HG03159 (cell line): ENCODE measurements at regions not wholly inside any gene's neighbourhood (a gene's known extent, or its start where the extent isn't known, plus 50 kb on each side); places are given as distances from the start of the nearest gene placed in this dataset.

Experiments
- ATAC-seq: cut with Tn5 transposase; IDR thresholded peaks from one replicate; pipeline ENCODE4 v1.9.1; 2021; ENCODE audit warnings: mild to moderate bottlenecking, moderate library complexity; ENCODE audit not compliant: unreplicated experiment

DNA sequence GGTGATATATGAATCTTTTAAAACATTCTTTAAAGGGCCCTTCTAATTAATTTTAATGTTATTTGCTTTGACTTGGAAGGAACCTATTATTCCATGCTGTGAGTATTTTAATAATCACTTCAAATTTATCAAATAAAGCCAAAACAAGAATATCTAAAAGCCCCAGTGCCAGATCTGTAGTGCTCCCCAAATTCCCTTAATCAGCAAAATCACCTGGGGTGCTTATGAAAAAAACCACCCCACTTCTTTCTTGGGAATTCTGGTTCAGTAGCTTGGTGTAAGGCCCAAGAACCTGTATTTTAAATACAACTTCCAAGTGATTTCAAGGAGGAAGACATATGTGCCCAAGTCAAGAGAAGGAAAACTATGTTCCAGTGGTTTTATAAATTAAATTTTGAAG, 202.4 kb upstream of the OSR1 start:
- ATAC-seq: no peak

DNA sequence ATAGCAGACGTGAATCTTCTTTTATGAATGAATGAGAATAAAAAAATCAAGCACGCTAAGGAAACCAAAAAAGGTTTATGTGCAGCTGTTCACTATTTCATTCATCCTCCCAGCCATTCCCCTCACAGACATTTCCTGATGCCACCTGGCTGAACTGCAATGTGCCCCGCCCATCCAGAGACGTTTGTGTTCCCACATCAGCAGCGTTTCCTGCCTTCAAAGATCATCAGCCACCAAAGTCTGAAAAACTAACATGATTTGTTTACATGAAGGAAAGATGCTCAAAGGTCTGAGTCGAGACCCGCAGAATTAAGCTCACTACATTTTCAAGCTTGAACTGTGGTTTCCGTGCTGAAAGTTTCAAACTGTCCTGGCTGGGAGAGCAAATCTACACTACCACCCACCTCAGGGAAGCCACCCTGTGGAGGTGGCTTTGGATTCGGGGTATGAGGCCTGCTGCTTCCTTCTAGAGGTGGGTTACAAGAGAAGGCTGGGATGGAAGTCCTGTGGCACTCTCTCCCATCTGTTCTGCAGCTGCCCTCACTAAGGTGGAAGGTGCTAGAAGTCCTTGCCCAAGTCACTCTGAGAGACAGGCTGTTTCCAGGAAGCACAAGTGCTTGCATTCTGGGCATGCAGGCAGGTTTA, 201.3 kb upstream of the OSR1 start:
- ATAC-seq: no peak

DNA sequence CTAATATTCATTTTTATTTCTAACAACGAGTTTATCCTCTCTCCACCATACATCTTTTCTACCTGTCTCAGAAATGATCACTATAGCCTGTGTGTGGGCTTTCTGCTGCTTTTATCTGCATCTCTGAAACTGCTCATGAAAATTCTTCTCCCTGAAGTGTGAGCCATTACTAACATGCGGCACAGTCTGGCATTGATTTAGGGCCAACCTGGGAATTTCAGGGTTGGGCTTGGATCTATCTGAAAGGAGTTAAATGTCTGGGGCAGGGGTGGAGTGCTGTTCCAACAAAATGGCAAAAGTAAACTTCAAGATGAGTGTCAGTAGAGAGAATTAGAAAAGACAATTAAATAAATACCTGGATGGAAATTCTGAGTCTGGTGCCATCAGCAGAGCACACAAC, 198.2 kb upstream of the OSR1 start:
- no peak for ATAC-seq

DNA sequence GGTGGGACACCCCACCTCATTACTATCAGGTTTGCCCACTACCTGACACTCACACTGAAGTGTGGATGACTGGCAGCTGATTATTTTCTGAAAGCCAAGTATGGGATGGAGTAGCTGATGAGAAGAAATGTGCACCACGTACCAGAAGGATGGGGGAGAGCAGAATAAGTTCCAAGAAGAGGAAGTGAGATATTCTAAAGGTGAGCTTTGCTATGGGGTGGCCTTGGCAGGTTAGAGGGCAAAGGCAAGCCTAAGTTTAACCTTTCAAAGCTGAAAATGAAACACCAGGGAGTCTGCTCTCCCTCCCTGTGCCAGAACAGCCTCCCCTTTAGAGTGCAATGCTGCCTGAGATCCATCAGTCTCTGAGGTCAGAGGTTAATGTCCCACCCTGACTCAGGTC, 196.1 kb upstream of the OSR1 start:
- ATAC-seq: peak; percentile 79

DNA sequence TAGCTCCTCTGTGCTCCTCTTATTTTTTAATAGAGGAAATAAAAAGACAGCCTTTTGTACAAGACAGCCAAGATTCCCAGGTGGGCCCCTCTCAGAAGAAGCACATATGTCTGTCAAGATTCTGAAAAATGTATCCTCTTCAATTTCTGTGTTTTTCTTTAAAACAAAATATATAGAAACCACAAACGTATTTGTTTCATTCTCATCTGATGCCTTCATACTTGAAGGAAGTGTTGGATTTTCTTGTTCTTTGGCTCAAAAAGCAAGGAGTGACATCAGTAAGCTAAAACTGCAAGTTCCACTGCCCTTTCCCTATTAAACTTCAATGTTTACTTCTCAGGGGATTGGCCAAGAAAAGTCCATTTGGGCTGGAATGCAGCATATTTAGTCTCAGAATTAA, 193.8 kb upstream of the OSR1 start:
- ATAC-seq: no peak

DNA sequence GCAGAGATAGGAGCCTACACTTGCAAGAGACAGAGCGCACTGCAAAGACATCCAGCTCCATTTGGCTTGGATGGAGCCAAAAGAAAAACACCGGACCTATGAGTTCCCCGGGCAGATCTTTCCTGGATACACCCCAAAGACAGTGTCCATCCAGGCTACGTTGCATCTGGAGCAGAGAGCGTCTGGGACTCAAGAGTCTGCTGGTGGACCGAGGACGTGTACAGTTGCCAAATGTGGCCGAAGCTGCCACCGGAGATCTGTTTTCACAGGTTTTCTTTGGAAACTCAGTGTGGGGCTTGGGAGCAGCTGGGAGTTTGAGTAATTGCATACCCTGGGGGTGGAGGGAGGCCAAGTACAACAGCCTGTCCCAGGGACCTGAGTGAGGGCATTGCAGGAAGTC, 192.3 kb upstream of the OSR1 start:
- no peak for ATAC-seq

DNA sequence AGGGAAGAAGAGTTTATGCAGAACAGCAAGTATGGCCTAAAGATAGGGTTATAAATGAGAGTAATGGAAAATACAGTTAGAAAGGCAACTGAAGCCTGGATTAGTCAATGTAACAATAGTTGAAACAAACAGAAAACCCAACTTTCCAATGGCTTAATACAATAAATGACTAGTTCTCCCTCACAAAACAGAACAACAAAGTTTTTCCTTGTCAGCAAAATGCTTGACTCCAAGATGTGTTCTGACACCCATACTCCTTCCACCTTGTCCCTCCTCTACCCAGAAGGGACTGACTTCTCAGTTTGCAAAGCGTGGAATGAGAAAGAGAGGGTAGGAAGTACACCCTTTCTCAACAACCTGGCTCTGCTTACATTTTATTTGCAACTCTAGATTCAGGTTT, 191.4 kb upstream of the OSR1 start:
- ATAC-seq: no peak

DNA sequence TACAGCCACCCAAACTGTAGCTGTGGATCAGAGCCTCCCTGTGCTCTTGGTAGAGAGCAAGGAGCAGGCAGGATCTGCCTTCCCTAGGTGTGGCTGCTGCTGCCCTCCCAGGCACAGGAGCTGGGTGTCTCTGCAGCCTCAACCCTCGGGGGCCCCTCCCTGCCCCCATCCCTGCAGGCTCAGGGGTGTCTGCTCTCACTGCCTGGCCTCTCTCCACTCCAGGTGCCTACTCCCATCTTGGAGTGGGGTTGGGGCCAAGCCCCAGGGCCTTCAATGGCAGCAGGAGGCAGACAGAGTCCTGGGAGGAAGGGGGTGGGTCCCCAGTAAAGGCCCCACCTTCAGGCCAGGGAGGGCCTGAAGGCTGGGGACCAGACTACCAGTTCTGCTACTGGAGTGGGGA, 189.7 kb upstream of the OSR1 start:
- ATAC-seq: no peak

DNA sequence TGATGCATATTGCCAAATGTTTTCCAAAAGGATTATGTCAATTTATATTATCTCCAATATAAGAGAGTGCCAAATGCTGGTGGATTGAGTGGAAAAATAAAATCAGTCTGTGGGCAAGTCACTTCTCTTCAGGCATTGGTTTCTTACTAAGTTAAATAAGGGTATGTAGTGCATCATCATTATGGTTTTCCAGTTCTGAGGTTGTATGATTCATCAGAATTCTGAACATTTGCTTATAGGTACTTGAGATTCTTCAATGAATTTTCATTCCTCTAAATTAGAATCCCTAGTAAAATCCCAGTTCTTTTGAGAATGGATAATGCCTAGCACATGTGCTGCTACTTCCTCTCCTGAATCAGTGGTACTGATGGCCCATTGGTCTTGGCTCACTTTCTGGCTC, 188.9 kb upstream of the OSR1 start:
- ATAC-seq: no peak

DNA sequence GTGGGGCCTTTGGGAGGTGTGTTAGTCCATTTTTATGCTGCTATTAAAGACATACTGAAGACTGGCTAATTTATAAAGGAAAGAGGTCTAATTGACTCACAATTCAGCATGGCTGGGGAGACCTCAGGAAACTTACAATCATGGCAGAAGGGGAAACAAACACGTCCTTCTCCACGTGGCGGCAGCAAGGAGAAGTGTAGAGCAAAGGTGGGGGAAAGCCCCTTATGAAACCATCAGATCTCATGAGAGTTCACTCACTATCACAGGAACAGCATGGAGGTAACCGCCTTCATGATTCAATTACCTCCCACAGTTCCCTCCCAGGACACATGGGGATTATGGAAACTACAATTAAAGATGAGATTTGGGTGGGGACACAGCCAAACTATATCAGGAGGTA, 187.1 kb upstream of the OSR1 start:
- ATAC-seq: peak; percentile 51

DNA sequence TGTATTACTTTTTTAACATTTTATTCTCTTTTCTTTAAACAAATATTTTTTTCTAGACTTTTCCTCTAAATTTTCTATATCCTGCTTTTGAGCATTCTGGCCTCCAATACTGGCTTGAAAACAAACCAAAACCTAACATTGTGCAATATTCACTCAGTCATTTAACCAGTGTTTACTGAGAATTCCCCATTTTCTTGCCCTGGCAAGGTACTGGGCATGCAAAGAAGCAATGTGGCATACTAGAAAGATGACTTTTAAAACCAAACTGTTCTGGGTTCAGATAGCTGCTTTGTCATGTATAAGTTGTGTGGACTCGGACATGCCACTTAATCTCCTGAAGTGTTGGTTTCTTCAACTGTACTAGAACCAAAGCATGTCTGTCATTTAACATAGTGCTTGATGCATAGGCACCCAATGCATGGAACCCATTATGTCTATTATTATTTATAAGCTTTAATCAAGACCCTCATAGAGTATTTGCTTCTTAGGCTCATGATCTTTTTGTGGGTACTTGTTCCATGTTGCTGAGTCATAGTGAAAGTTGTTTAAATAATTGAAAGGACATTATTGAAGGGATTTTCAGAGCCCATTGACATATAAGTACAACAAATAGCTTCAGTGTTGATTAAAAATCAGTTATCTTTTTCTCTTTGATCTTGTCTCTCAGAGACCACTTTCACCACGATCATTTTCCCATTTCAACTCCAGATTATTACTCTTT, 185.4 kb upstream of the OSR1 start:
- ATAC-seq: no peak

DNA sequence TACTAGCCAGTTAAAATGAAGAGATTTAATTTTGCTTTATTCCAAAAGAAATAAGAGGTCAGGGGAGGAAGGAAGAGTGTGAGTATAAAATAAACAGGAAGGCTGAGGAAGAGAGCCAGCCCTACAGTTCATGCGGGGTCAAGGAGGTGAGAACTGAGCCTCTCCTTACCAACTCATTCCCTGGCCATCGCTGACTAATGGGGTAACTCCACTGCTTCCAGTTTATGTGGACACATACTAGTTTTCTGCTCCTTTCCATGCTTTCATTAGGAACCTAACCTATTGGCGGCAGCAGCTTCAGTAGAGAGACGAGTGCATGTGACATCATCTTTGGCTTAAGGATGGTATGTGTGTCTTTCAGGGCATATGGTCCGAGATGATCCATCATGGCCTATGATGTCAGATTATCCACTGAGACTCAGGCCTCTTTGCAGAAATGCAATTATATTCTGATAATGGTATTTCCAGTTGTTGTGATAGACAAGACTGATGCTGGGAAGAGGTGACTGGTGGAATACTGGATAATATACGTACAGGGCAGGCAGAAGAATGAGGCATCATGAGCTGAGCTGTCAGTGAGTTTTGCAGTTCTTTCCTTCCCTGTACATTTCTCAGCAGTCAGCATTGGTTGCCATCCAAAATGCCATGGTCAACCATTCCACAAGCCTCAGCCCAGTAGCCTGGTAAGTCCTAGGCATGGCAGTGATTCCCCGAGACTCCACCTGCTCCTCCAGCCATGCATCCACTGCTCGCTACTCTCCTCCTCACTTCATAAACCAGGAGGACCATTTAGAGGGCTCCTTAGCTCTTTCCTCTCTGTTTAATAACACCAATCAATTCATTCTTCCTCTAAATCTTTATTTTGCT, 184.6 kb upstream of the OSR1 start:
- no peak for ATAC-seq

DNA sequence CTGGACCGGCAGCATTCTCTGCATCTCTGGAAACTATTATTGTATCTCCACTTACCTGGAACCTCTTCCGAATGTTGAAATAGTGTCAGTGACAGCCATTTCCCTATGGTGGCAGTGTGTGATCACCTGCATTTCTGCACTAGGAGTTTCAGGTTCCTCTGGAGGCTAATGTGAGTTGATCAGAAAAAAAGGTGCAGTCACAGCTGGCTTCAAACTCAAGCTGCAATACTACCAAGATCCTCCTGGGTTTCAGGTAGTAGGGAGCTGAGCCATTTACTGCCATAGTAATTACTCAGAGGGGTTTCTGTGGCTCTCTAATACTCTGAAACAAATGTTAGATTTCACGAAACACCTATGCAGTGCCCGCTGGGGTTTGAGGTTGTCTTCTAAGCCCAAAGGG, 183.5 kb upstream of the OSR1 start:
- ATAC-seq: peak; percentile 54

DNA sequence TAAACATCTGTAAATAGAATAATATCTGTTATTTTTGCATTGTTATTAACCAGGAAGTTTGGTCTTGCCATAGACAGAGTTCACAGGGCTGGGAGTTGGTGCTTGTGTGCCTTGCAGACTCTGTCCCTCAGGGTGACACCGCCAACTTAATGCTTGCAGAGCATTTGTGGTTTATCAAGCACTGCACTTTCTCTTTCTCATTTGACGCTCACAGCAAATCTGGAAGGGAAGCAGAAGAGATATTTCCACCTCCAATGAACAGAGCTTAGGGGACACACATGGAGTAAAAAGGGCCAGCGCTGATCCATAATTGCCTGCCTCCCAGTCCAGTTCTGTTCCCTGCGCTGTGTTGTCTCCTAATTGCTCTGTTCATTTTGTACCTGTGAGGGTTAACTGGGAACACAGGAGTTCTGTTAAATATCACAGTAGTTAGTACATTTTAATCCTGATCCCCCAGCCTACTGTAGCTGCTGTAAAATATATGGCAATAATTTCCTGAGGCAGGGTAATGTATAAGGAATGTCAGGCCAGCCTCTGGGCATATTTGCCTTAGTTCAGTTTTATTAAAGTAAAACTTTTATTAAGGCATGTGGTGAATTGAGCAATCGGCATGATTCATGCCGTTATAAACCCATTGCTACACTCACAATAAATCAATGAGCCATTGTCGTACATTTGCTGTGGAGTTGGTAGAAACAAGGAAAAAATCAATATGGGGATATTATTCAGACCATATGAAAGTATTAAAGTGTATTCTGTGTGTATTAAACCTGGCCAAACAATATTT, 182.5 kb upstream of the OSR1 start:
- no peak for ATAC-seq

DNA sequence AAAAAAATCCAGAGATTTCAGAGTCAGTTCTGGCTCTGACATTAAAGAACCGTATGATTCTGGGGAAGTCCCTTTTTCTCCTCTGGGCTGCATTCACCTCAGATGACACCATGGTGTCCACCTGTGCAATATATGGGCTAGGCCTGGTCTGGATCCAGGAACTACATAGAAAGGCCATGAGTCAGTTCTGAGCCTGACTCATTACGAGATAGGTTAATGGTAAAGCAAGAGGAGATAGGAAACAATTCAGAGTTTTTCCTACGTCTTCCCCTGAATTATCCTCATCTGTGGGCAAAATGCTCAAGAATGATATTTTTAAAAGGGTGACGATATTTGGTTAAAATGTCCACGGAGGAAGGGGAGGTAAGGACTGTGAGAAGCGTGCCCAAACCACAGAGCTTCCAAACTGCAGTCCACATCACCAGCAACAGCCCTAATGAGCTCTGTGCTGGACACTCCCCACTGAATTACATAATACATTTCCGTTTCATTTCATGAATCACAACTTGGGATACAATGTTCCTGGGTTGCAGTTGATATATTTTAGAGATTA, 180.1 kb upstream of the OSR1 start:
- ATAC-seq: no peak

DNA sequence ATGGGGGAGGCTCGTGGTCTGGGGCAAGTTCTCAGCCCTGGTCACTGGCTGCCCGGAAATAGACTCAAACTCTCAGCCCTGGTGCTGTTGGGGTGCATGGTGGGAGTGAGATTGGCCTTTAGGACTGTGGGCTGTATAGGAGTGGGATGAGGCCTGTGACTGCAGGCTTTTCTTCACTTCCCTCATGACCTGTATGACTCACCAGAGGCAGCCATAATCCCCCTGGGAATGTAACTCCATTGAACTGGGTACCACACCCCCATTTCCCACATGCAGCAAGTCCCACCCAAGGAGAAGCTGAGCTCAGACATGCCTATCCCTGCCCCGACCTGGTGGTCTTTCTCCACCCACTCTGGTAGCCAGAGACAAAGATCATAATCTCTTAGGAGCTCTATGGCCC, 177.7 kb upstream of the OSR1 start:
- no peak for ATAC-seq

DNA sequence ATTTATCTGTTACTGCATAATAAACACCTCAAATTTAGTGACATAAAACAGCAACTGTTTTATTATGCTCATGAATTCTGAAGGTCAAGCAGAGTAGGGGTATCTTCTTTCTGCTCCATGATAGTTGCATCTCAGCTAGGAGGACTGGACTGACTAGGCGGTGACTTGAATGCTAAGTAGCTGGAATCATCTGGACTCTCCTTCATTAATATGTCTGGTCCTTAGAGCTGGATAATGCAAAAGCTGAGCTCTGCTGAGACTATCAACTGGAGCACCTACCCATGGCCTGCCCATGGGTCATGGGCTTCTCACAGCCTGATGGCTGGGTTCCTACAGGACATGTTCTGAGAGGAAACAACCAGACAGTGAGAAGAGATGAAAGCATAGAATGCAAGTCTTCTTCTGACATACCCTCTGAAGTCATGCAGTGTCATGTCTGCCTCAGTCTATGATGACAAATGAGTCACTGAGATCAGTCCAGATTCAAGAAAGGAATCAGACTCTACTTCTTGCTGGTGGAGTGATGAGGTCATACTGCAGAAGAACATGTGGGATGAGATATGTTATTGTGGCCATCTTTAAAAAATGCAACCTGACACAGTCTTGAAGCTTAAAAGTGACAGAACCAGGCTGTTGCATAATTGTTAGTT, 174.2 kb upstream of the OSR1 start:
- ATAC-seq: no peak

DNA sequence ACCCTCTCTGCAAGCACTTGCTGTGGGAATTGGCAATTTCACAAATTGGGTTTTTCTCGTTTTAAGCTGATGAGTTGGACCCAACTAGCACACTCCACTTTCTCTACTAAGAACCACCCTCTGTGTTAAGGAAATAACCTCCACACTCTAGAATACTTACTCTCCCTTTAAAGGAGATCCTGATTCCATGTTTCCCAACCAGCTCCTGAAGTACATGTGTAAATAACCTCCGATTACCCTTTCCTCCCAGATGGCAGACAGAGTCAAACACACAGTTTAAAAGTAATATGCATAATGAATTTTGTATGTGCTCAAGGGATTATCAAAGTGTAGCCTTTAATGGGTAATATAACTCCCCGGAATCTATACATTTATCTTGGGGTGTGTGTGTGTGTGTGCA, 171.3 kb upstream of the OSR1 start:
- no peak for ATAC-seq

DNA sequence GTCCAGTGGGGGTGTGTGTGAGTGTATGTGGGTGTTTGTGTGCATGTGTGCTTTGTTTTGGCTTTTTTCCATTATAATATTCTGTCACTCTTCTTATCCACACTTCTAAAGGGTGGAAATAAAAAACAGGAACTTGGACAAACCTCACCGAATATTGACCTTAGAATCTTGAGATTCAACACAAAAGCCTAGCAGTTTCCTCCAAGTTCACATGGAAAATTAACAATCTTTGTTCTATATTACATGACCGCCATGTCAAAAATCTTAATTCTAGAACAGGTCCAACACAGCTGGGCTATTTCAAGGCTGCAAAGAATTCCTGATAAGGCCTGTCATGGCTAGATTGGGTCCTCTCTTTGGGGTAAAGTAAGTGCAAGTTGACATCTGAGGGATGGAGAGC, 169.3 kb upstream of the OSR1 start:
- no peak for ATAC-seq

DNA sequence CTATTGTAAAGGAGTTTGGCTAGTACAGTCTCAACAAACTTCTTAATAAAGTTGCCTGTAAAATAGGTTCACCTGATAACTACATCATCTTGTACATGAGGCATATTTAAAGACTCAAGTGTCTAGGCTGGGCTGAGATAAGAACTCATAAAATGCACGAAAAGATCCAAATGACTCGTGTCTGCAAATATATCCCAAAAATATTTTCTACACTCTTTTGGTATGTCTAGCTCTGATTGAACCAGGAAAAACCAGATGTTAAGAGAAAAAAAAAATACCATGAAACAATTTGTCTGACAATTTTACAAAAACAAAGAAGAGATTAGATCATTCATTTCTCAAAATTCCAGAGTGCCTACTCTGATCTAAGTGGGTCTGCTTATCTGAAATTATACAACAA, 166.9 kb upstream of the OSR1 start:
- ATAC-seq: no peak
